IMR-90 (cell line): ENCODE measurements at regions not wholly inside any gene's neighbourhood (a gene's known extent, or its start where the extent isn't known, plus 50 kb on each side); places are given as distances from the start of the nearest gene placed in this dataset.

Experiments
- BHLHE40 ChIP-seq: fragments of 150-350 bp; IDR thresholded peaks from 2 replicates; pipeline ENCODE4 v1.6.1; 2016; ENCODE audit warnings: mild to moderate bottlenecking, low read depth, low read length
- CEBPB ChIP-seq: IDR thresholded peaks from 2 replicates; pipeline ENCODE4 v1.6.1; 2012; ENCODE audit warnings: low read depth, low read length, improper control_type of control experiment
- CHD1 ChIP-seq: IDR thresholded peaks from 2 replicates; pipeline ENCODE4 v1.6.1; 2012; ENCODE audit warnings: low read depth, low read length, improper control_type of control experiment
- ELK1 ChIP-seq: fragments of 150-350 bp; IDR thresholded peaks from 2 replicates; pipeline ENCODE4 v1.6.1; 2016; ENCODE audit warnings: low read depth, mild to moderate bottlenecking, low read length, moderate library complexity, borderline replicate concordance
- MAFK ChIP-seq: IDR thresholded peaks from 2 replicates; pipeline ENCODE4 v1.6.1; 2012; ENCODE audit warnings: low read depth, low read length, improper control_type of control experiment
- MAZ ChIP-seq: IDR thresholded peaks from 2 replicates; pipeline ENCODE4 v1.6.1; 2012; ENCODE audit warnings: low read depth, mild to moderate bottlenecking, low read length, improper control_type of control experiment, moderate library complexity, borderline replicate concordance
- MXI1 ChIP-seq: IDR thresholded peaks from 2 replicates; pipeline ENCODE4 v1.6.1; 2012; ENCODE audit warnings: low read depth, mild to moderate bottlenecking, low read length, moderate library complexity, borderline replicate concordance
- POLR2A ChIP-seq: IDR thresholded peaks from 2 replicates; pipeline ENCODE4 v1.6.1; 2012; ENCODE audit warnings: mild to moderate bottlenecking, low read depth, low read length
- RAD21 ChIP-seq: IDR thresholded peaks from 2 replicates; pipeline ENCODE4 v1.6.1; 2012; ENCODE audit warnings: low read length, improper control_type of control experiment
- RFX5 ChIP-seq: IDR thresholded peaks from 2 replicates; pipeline ENCODE4 v1.8.0; 2012; ENCODE audit warnings: low read depth, mild to moderate bottlenecking, low read length, moderate library complexity
- SMC3 ChIP-seq: fragments of 150-350 bp; IDR thresholded peaks from 2 replicates; pipeline ENCODE4 v1.6.1; 2016; ENCODE audit warnings: low read depth, mild to moderate bottlenecking, antibody characterized with exemption, low read length, moderate library complexity
- TF ChIP-seq, protein P1 (sequence below): conservative IDR thresholded peaks from 2 replicates; pipeline ENCODE4 v1.5.1; 2012; ENCODE audit warnings: mild to moderate bottlenecking, low read depth, low read length, improper control_type of control experiment
- TF ChIP-seq, protein P2 (sequence below): fragments of 150-350 bp; IDR thresholded peaks from 2 replicates; pipeline ENCODE4 v1.6.1; 2017; ENCODE audit warnings: mild to moderate bottlenecking, antibody characterized with exemption, low read length, low read depth

DNA sequence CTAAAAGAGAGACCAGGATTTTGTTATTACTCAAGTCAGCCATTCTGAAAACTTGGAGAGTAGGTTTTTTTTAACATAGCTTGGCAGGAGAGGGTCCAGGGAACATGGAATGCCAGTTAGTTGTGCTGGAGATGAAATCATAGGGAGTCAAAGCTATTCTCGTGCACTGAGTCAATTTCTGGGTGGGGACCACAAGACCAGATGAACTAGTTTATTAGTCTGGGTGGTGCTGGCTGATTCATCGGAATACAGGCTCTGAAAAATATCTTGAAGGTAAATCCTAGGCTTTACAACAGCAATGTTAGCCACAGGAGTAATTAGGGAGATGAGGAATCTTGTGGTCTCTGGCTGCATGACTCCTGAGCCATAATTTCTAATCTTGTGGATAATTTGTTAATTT is 921.4 kb downstream of the TRIB2 start:
- TF ChIP-seq, protein P1, sequence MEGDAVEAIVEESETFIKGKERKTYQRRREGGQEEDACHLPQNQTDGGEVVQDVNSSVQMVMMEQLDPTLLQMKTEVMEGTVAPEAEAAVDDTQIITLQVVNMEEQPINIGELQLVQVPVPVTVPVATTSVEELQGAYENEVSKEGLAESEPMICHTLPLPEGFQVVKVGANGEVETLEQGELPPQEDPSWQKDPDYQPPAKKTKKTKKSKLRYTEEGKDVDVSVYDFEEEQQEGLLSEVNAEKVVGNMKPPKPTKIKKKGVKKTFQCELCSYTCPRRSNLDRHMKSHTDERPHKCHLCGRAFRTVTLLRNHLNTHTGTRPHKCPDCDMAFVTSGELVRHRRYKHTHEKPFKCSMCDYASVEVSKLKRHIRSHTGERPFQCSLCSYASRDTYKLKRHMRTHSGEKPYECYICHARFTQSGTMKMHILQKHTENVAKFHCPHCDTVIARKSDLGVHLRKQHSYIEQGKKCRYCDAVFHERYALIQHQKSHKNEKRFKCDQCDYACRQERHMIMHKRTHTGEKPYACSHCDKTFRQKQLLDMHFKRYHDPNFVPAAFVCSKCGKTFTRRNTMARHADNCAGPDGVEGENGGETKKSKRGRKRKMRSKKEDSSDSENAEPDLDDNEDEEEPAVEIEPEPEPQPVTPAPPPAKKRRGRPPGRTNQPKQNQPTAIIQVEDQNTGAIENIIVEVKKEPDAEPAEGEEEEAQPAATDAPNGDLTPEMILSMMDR: no peak
- no peak for TF ChIP-seq POLR2A
- no peak for TF ChIP-seq RFX5
- no peak for TF ChIP-seq MXI1
- TF ChIP-seq CEBPB: no peak
- no peak for TF ChIP-seq RAD21
- no peak for TF ChIP-seq CHD1
- no peak for TF ChIP-seq MAFK
- TF ChIP-seq, protein P2, sequence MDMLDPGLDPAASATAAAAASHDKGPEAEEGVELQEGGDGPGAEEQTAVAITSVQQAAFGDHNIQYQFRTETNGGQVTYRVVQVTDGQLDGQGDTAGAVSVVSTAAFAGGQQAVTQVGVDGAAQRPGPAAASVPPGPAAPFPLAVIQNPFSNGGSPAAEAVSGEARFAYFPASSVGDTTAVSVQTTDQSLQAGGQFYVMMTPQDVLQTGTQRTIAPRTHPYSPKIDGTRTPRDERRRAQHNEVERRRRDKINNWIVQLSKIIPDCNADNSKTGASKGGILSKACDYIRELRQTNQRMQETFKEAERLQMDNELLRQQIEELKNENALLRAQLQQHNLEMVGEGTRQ: no peak
- no peak for TF ChIP-seq ELK1
- TF ChIP-seq BHLHE40: no peak
- no peak for TF ChIP-seq MAZ
- no peak for TF ChIP-seq SMC3
